ENCODE measurements at regions not wholly inside any gene's neighbourhood (a gene's known extent, or its start where the extent isn't known, plus 50 kb on each side); places are given as distances from the start of the nearest gene placed in this dataset.
"Not testable (repeated sequence)": the region's sequence is repeated elsewhere in the genome, so short reads cannot be mapped to it uniquely, and the experiment has no call there.

DNA sequence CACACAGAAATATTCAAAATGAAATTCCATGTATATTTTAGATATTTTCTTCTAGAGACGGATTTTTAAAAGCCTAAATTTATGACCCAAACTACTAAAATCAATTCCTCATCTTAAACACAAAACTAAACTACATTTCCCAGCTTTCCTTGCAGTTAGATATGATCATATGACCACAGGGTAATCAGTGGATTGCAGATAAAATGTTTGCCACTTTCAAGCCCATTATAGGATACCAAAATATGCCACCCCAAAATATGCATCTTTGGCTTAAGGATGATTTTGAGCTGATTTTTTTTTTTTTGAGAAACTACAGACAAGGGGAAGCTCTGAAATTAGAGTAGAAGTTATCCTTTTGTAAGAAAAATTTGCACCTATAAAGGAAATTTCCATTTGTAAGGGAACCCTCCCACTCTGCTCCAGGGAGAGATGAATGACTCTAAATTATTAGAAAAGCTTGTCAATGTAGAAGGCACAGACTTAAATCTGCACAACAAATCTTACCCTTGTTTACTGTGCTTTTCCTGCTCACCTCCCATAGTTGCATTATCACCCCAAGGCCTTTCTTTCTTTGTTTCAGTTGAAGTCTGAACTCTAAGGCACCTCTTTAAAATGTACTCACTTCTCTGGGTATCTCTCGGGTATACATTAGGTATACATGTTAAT, 503.0 kb downstream of the PDHA2 start:
- DNase-seq: no peak

- DNase-seq: no peak
Measured at GRCh38 chr4:96343836-96344235, 503.9 kb downstream of the PDHA2 start.

DNA sequence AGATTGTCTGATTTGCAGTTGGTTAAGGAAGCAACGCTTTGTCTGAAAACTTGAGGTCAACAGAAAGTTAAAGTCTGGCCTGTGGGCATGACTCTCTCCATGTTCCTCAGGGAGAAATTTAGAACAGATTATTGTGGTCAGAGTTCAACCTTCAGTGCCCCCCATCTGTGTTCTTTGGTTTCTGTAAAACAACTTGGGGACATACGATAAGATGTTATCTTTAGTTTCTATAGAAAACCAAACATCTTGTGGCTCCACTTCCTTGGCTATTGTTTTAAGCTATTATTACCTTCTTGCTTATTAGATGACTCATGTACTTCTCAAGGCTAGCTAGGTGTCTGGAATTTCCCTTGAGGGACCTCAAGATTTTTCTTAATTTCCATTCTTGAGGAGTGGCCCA, 507.7 kb downstream of the PDHA2 start:
- DNase-seq: no peak

GRCh38 chr4:96352051-96352517, 512.2 kb downstream of the PDHA2 start:
- no peak for DNase-seq

DNA sequence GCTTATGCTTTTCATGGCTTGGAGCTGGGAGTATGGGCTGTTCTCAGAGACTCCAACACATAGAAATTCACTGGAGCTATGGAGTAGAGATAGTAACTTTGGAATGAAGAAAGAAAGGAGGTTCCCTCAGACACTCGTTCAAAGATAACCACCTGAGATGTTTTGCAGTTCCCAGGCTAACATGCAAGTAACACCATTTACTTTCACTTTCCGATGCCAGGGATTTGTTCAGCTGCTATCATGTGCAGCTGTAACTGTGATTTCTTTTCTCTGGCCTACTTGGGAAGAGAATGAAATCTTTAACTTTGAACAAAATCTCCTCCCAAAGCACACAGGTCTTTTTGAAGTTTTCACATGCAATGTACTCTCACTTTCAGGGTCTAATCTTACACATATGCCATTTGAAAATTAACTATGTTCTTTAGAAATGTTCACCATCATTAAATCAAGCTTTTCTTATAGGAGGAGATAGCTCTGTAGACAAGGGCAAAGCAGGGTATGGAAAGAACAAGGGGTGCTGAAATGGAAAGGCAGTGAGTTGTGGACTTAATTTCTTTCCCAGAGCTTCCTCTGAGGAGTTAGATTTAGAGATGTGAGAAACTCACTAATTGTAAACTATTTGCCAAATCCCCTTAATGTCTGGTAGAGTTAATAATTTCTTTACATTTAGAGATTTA, 514.3 kb downstream of the PDHA2 start:
- no peak for DNase-seq

GRCh38 chr4:96355414-96355813, 515.5 kb downstream of the PDHA2 start:
- no peak for DNase-seq

GRCh38 chr4:96356591-96357370, 516.9 kb downstream of the PDHA2 start:
- DNase-seq: no peak

DNA sequence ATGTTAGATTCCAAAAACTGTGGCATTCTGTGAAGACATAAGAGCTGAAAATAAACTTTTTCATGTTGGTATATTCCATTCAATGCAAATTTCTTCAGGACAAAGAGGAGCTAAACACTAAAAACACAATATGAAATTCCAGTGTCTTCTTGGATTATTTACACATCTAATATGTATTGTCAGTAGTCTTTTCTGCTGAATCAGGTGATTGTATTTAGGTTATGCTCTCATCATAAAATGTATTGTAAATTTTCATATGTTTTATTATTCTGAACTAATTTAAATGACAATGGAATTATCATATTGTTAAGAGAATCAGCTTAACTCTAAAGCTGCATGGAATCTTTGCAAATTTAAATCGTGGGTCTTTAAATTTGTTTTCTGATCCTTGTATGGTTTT, 526.7 kb downstream of the PDHA2 start:
- DNase-seq: no peak

GRCh38 chr4:96375367-96375766, 535.5 kb downstream of the PDHA2 start:
- no peak for DNase-seq

- DNase-seq: no peak
Measured at GRCh38 chr4:96379524-96379923, 539.6 kb downstream of the PDHA2 start.

DNA sequence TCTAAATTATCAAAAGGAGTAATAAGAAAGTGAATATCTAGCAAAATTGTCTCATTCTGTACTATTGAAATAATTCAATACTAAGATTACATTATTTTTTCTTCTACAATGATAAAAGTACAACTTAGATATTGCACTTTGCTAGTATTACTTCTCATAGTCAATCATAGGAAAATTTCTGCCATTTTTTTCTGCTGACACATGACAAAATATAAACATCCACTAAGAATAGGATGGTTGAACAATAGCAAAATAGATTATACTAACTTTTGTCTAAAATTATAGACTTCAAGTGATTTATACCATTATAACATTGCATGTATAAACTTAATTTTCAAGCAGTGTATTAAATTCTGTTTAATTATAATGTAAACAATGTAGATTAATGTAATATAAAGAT, 540.2 kb downstream of the PDHA2 start:
- DNase-seq: no peak

- DNase-seq: no peak
Measured at GRCh38 chr4:96383349-96383748, 543.5 kb downstream of the PDHA2 start.

DNA sequence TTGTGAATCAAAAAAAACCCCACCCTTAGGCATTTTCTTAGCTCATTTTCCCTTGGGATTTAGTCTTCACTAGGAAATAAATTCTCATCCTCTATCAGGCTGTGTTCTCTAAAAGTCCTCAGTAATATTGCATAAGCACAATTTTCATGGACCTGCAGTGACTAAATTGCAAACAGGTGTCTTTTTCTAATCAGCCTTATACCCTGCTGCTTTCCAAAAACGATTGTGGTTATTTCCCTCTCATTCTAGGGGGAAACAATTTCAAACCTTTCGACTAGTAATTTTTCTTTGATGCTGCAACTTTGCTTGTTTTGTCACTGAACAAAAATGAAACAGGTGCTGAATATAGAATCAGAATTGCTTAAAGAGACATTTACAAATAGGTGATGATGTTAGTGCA, 549.9 kb downstream of the PDHA2 start:
- no peak for DNase-seq

- no peak for DNase-seq
Measured at GRCh38 chr4:96390404-96390803, 550.5 kb downstream of the PDHA2 start.

- no peak for DNase-seq
Measured at GRCh38 chr4:96395747-96396146, 555.9 kb downstream of the PDHA2 start.

- no peak for DNase-seq
Measured at GRCh38 chr4:96406742-96407141, 566.8 kb downstream of the PDHA2 start.

DNA sequence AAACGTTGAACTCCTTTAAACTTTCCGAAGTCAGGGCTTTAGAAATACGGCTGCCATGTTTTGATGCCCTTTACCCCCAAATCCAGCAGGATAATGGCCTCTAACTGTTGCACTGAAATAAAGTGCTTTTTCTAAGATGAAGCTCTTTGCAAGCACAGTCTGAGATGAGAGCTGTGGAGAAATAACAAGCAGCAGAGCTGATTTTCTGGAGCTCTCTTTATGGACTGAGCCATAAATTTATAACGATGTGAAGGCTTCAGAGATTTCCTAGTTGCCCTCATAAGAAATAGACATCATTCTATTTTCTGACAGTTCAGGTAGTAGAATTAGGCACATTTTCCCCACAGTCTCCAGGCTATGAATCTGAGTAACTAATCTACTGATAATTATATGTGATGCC, 567.3 kb downstream of the PDHA2 start:
- DNase-seq: no peak

- DNase-seq: peak; percentile 17
Measured at GRCh38 chr4:96407738-96408463, 568.0 kb downstream of the PDHA2 start.

- not testable (repeated sequence) for DNase-seq
Measured at GRCh38 chr4:96414853-96415252, 575.0 kb downstream of the PDHA2 start.

GRCh38 chr4:96429657-96430056, 589.8 kb downstream of the PDHA2 start:
- DNase-seq: no peak

GRCh38 chr4:96431094-96431493, 591.2 kb downstream of the PDHA2 start:
- no peak for DNase-seq

GRCh38 chr4:96448315-96448872, 608.5 kb downstream of the PDHA2 start:
- no peak for DNase-seq
